ENCODE measurements at regions not wholly inside any gene's neighbourhood (a gene's known extent, or its start where the extent isn't known, plus 50 kb on each side); places are given as distances from the start of the nearest gene placed in this dataset.
"Not testable (repeated sequence)": the region's sequence is repeated elsewhere in the genome, so short reads cannot be mapped to it uniquely, and the experiment has no call there.

DNA sequence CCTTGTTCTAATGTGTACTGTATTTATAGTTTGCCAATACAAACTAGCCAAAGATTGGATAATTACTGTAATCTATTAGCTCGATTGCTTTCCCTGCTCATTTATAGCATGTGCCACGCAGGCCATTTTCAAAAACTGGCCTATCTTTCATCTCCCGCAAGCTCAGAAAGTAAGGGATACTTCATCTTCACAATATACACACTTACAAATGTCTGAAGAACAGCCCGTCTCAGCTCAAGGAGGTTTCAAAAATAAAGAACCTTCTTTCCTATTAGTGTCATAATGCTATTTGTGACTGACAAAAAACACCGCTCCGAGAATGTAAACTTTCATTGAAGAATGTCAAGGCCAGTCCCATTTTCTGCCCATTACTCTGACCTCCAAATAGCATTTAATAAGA, 306.4 kb upstream of the ZNF507 start:
- DNase-seq (ENCODE audit: low read depth), result no peak

DNA sequence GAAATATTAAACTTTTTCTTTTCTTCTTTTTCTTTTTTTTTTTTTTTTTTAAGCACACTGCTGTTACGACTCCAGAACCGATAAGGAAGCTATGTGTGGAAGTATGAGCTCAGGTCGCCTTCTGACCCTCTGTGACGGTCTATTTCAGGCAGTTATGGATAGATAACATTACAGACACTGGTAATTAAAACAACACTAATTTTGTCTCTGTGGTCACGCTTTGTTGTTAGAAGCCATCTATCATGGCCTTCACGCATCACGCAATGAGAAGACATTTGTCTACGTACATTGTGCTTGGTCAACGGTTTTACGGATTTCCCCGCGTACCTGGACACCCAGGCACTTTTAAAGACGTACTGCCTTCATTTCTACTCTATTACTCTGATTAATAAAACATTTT, 306.0 kb upstream of the ZNF507 start:
- DNase-seq (ENCODE audit: low read depth), result no peak

DNA sequence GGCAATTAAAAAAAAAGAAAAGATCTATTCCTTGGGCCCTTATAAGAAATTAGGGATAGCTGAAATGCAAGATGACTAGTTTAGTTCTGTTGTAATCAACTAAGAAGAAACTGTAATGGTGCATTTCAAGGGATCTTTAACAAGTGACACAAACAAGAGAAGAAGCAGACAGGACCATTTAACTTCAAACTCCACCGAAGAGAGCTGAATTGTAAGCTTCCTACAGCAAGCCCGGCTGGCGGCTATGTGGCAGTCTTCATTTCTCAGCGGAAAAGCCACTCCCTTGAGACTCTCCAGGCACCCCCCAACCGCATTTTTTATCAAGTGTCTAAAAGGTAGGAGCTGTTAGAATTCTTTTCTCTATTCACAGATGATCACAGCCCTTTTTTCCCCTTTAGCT, 305.2 kb upstream of the ZNF507 start:
- DNase-seq (ENCODE audit: low read depth), result no peak

DNA sequence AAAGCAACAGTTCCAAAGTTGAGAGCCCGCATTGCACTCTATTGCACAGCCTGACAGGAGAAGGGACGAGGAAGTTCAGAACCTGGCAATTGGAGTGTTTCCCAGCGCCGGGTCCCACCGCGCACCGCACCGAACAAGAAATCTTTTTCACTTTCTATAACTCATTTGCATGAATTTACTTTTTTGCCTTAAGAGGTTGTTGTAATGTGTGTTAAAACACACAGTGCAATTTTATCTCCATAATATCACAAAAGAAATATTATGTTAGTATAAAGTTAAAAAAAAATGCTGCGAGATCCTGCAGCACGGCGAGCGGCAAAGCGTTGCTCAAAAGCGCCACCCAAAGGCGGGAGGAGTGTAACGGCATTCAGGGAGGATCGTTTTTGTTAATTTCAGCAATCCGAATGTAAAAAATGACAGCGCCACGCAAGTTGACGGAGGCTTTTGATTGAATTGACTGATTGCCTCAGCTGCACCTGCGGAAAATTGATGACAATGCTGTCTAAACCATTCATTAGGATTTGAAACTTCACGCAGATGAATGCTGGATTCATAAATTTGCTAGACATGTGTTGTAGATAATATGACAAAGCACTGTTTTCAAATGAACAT, 303.6 kb upstream of the ZNF507 start:
- no peak for DNase-seq (ENCODE audit: low read depth)

DNA sequence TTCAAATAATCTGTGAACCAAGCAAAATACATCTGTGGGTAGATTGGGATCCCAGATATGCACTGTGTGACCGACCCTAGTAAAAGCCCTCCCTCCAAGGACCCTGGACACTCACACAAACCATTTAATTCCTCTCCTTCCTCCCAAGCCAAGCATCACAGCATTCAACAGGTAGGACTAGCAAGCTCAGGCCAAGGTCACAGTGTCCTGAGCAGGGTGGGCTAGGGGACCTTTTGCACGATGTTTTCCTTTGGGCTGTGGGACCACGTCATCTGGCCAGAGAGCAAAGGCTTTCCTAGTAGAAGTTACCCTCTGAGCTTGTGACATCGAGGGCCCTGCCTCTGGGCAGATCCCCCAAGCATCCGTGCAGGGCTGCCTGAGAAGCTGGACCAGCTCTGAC, 297.6 kb upstream of the ZNF507 start:
- no peak for DNase-seq (ENCODE audit: low read depth)

DNA sequence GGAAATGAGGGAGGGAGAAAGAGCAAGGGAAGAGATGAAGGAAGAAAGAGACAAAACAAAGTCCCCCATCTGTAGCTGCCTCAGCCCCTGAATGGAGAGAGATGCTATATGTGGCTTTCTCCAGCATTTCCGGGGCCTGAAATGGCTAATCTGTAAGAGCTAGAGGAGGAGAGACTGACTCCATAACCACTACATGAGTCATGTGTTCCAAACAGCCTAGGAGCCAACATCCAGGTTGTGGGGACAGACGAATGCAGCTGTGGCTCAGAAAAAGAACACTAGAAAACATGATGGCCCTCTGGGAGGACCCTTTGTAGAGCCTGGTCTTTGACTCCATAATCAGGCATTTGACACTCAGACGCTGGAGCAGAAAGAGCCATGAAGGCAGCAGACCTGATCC, 292.0 kb upstream of the ZNF507 start:
- DNase-seq (ENCODE audit: low read depth), result no peak

DNA sequence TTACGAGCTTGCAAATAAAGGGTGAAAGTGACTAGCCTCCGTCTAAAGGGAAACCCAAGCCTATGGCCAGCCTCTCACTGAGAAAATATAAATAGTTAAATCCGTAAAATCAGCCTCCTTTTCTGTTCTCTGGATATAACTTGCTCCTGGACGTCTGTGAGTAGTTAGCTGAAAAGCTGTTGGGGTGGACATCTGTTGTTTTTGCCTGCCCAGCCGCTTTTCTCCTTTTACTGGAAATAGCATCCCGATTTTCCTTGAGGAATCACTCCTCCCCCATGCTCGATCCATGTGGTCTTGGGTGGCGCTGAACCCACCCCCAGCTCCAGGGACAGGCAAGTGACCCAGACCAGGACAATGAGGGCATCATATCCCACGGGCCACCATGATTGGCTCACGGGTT, 291.5 kb upstream of the ZNF507 start:
- DNase-seq (ENCODE audit: low read depth), result no peak

DNA sequence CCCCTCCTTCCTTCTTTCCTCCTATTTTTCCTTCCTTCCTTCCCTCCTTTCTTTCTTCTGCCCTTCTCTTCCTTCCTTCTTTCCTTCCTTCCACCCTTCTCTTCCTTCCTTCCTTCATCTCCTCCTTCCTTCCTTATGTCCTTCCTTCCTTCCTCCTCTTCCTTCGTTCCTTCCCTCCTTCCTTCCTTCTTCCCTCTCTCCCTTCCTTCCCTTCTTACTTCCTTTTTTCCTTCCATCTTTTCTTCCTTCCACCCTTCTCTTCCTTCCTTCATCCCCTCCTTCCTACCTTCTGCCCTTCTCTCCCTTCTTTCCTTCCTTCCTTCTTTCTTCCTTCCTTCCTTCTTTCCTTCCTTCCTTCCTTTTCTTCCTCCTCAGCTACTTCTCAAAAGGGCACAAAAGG, 287.3 kb upstream of the ZNF507 start:
- no peak for DNase-seq (ENCODE audit: low read depth)

DNA sequence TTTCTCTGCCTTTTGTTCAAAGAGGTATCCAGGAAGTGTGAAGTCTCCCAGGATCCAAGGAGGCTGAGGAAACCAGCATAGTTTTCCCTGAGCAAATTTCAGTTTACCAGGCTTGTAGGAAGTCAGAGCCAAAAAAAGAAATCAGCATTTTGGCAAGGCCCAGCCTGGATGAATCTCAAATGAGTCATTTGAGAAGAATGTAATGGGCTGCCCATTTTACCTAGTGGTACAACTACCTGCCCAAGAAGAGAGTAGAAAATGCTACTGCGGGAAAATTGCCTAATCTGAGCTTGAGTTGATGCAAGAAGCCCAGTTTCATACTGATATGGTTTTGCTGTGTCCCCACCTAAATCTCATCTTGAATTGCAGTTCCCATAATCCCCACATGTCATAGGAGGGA, 284.1 kb upstream of the ZNF507 start:
- no peak for DNase-seq (ENCODE audit: low read depth)

DNA sequence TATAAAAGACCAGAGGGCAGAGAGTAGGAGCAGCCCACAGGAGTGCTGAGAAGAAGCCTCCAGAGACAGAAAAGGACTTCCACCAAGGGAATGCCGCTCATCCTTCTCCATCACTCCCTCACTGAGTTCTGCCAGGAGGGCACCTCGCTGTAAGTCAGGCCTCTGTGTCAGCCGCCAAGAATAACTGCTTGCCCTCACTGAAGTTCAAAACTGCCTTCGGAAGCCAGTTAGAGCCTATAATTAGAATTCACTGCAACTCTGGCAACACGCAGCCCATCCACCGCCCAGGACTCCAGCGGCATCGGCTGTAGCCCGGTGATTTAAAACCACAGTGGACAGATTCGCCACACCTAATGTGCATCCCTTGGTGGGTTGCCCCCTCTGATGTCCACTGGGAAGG, 281.8 kb upstream of the ZNF507 start:
- DNase-seq (ENCODE audit: low read depth), result no peak

DNA sequence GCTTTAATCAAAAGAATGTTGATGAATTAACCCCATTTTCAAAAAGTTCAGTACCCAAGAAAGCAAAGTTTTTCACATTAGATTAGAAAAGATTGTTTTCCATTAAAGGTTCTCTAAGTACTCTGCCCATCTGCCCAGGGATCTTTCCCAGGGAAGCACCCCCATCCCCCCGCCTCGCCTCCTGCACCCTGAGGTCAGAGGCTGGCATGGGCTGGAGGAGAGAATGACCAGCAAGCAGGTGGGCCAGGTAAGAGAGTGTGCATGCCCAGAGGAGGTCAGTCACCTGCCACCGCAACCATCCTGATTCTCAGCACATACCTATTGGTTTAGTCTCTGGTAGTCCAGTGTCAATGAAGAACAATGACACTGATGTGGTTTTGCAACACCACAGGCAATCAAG, 279.4 kb upstream of the ZNF507 start:
- no peak for DNase-seq (ENCODE audit: low read depth)

DNA sequence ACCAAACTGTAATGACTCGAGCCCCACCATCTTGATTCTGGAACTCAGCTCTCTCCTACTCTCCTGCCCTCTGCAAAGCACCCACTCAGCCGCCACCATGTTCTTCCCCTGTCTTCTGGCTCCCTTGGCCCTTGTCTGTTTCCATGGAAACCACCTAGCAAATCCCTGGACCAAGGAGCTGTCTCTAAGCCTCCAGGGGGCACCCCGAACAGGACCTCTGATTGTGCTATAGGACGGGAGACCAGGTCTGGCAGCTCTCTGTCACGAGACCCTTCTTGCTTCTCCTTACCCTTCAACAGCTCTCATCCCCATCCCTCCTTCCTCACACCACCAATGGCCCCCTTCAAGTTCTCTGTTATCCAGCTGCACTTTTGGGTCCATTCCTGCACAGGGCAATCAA, 277.7 kb upstream of the ZNF507 start:
- no peak for DNase-seq (ENCODE audit: low read depth)

DNA sequence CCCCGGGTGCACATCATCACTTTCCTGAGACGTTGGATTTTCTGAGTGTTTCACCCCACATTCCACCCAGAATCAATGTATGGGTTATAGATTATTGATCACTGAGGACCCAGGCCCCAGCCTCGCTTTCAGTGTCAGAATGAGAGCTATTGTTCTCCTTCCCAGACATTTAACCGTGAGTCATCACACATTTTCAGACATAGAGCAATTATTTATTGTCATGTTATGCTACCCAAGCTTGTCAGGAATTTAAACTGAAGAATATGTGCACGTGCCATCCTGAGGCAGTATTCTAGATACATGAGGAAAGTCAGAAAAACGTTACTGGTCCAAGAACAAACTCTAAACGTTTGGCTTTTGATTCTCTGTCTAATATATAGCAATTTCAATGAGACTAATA, 276.6 kb upstream of the ZNF507 start:
- DNase-seq (ENCODE audit: low read depth), result no peak

DNA sequence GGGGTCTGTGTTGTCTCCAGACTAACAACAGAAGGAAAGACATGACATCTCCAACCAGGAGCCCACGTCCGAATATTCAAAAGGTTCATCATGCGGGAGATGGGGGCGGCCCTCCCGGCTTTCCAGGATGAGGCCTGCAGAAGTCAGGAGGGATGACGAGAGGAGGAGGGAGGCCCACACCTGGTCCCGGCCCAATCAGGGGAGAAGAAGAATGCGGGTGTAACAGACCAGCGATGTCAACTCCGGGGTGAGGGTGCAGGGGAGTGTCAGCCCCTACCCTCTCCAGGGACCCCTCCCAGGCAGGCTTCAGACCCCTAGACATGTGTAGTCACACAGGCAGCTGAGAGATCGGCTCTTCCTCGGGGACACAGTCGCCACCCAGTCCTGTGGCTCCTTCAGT, 275.3 kb upstream of the ZNF507 start:
- DNase-seq (ENCODE audit: low read depth), result no peak

DNA sequence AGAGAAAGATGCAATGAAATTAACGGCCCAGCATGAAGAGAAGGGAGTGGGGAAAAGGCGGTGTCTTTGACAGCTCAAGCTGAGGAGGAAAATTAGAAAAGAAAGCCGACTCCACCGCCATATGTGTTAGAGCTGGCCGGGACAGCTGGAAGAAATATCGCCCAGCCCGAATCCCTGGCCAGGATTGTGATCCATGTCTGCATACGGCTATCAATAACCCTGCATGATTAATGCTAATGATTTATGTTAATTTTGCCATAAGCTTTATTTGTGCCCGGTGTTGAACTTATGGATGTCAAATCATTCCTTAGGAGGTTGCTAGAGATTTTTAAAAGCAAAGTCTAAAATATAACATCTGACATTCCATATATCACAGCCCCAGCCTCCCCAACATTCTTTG, 263.4 kb upstream of the ZNF507 start:
- DNase-seq (ENCODE audit: low read depth), result no peak

DNA sequence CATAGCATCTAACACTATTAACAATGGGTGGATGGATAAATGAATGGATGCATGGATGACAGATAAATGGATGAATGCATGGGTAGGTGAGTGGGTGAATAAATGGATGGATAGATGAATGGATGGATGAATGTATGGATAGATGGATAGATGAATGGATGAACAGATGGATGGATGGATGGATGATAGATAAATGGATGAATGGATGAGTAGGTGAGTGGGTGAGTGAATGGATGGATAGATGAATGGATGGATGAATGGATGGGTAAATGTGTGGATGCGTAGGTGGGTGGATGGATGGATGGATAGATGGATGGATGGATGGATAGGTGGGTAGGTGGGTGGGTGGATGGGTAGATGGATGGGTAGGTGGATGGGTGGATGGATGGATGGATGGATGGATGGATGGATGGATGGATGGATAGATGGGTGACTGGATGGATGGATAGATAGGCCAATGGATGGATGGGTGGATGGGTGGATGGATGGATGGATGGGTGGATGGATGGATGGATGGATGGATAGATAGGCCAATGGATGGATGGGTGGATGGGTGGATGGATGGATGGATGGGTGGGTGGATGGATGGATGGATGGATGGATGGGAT, 260.6 kb upstream of the ZNF507 start:
- not testable (repeated sequence) for DNase-seq (ENCODE audit: low read depth)

DNA sequence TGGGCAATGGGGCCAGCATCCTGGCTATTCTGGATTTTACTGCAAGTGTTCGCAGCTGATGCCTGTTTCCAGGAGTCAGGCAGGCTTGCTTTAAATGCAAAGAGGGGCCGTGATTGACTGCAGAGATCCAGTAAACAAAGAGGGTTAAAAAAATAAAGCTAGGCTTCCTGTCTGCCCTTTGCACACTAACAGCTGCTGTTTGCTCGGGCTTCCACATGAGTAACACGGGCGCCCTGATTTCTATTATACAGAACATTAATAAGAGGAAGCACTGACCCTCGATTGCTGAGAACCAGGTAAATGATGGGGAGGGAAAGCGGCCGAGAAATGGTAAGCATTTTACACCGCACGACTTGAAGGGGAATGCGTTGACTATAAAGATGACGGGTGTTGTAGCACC, 254.2 kb upstream of the ZNF507 start:
- DNase-seq (ENCODE audit: low read depth), result no peak

DNA sequence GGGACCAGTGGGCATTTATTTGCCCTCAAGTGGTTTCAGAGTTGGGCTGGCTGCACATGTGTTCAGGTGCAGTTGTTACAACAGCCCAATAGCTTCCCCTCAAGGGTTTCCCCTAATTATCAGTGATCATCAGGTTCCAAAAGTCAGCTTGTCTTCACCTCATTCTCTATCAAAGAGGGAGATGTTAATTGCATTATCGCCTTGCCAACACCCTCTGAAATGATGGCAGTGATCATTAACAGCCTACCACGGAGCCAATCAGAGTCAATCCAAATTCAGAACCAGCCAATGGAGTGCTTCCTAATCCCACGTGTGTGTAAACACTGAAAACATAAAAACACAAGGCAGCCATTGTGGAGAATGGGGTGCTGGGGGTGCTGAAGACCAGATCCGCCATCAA, 248.4 kb upstream of the ZNF507 start:
- no peak for DNase-seq (ENCODE audit: low read depth)

DNA sequence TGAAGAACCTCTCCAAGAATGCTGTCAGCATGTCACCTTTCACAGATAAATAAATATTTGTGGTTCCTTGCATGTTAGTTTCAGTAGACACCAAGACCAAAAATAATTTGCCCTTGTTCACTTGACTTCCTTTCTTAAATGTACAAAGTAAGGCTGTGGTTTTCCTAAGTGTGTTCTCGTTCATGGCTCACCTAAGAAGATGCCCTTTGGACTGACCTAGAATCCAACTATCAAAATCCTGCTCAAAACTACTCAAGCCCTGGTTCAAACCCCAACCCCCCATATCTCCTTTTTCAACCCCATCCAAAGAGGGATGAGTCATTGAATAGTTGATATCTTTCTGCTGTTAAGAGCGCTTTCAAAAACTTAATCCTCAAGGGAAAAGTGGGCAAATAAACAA, 247.8 kb upstream of the ZNF507 start:
- no peak for DNase-seq (ENCODE audit: low read depth)

DNA sequence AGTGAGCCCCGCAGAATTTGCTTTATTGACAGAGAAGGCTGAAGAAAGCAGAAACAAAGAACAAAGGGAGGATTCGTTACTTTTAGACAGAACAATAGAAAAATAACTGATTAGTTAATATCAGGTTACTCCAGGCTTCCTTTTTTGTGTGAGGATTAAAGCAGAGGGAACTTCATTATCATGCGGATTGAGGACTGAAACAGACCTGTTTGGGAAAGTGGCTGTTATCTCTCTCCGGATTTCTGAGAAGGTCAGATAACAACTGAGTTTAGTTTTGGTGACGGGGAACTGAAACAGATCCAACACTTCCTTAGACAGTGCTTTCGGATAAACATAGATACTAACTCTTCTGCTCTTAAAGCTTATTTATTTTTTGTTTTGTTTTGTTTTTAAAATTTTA, 246.4 kb upstream of the ZNF507 start:
- no peak for DNase-seq (ENCODE audit: low read depth)

DNA sequence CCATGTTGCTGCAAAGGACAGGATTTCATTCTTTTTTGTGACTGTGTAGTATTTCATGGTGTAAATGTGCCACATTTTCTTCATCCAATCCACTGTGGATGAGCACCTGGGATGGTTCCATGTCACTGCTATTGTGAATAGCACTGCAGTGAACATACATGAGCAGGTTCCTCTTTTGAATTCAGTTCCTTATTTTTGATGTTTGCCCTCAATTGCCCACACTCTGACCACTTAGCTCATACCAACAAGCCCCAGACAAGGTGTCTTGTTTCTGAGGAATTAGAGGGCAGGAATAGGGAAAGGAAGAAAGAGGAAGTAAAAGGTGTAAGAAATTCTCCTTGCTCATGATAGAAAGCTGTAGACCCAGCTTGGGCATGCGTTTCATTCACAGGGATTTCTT, 244.2 kb upstream of the ZNF507 start:
- DNase-seq (ENCODE audit: low read depth), result no peak

DNA sequence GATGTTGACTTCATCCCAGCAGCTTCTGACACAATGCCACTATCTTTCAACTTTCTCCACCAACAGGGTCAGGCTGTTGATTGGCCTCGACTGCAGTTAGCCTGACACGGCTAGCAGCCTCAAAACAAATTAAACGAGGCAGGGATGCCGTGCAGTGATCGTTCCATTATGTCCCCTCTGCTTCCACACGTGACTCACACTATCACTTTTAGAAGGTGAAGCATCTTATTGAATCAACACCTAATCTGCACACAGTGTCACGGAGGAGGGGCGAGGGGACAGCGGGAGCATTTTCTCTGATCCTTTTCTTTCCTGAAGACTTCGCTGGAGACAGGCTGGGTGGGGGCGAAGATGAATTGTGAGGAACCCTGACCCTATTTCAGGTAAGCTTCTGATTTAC, 241.9 kb upstream of the ZNF507 start:
- no peak for DNase-seq (ENCODE audit: low read depth)

DNA sequence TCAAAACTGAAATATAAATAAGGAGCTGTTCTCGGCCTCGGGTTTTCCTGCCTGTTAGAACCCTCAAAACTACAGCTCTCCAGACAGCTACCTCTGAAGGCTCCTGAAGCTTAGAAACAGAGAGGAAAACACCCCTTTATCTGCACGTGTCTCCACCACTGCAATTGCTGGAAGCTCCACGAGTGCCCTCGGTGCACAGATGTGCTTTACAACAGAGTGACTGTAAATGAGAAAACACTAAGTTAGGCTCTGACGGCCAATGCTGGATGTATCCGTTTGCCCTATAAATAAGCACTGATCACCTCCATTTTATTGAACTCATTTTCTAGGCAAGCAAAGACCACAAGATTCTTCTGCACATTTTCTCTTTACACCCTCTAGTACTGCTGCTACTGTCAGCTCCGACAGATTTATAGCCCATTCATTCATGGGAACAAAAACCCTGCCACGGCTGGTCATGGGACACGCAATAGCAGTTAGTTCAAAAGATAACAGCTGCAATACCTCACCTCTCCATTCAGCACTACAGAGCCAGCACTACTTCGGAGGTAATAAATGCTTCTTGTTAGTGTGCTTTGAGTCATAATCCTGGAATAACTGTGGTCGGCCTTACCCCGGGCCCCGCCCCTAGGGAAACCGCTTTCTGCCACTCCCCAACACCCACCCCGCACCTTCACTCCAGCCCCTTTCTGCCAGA, 241.1 kb upstream of the ZNF507 start:
- DNase-seq (ENCODE audit: low read depth), result no peak

DNA sequence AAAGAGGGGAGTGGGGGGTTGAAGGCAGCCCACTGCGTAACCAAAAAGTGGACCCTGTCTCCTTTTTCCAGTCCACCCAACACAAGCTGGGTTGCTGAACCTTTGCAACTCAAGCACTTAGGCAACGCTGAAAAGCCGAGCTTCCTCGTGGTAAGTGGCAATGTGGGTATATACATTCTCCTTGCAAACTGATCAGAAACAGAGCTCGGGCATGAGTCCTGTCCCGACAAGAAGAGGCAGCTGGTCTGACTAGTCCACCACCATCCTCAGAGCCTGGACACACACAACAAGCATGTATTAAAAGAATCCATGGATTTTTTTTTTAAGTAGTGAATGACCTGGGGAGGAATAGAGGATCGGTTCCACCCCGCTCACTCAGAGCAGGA, 240.6 kb upstream of the ZNF507 start:
- no peak for DNase-seq (ENCODE audit: low read depth)

Data from activated T-cell treated with anti-CD3 and anti-CD28 coated beads for 1 hour (primary cell).